ENCODE measurements at regions not wholly inside any gene's neighbourhood (a gene's known extent, or its start where the extent isn't known, plus 50 kb on each side); places are given as distances from the start of the nearest gene placed in this dataset.

- ATAC-seq (ENCODE audit: poor library complexity) (no peak), DNase-seq (no peak)
- H3K9me3 ChIP-seq (ENCODE audit: control insufficient read depth in 1 of 2, insufficient read depth in 1 of 2, low read length in 2 of 2) = no peaks in the 10 kb centered on the region
- POLR2A ChIA-PET = no interaction called here
- H3K4me1 Mint-ChIP-seq (ENCODE audit: low read depth) = no peaks in the 10 kb centered on the region
- H3K4me3 Mint-ChIP-seq = no peak overlapping the region
- H3K4me1 ChIP-seq (ENCODE audit: insufficient read depth, low read length) = no peaks in the 10 kb centered on the region
- H3K36me3 Mint-ChIP-seq (ENCODE audit: low read depth) = no peaks in the 10 kb centered on the region
- no peak overlapping the region for H3K27ac Mint-ChIP-seq
- CTCF ChIA-PET = no interaction called here
- peaks cover 14% of the 10 kb centered on the region for H3K27me3 Mint-ChIP-seq
- no peaks in the 10 kb centered on the region for H3K9me3 Mint-ChIP-seq
- no peaks in the 10 kb centered on the region for H3K27me3 ChIP-seq (ENCODE audit: control insufficient read depth in 1 of 2, insufficient read depth in 2 of 2, low read length in 2 of 2)
- no peak overlapping the region for H3K4me3 ChIP-seq (ENCODE audit: low read length)
- no peaks in the 10 kb centered on the region for H3K36me3 ChIP-seq (ENCODE audit: insufficient read depth, low read length)
- intact Hi-C loops (cut with DNase I, micrococcal nuclease) = no loop called here
- no peak for TF ChIP-seq CTCF (IDR thresholded peaks at IDR 0.05)
- no peak overlapping the region for H3K27ac ChIP-seq (ENCODE audit: low read depth in 1 of 2, low read length in 2 of 2)
Measured at GRCh38 chr12:131577766-131578165, 133.1 kb upstream of the SFSWAP start.

- no peaks in the 10 kb centered on the region for H3K4me1 ChIP-seq (ENCODE audit: insufficient read depth, low read length)
Measured at GRCh38 chr12:131578828-131579470, 131.9 kb upstream of the SFSWAP start.

GRCh38 chr12:131583090-131583712, 127.7 kb upstream of the SFSWAP start:
- ChIA-PET POLR2A (no interaction called here), CTCF (no interaction called here)
- no peak for DNase-seq
- no peak for ATAC-seq (ENCODE audit: poor library complexity)
- peaks cover 15% of the 10 kb centered on the region for H3K27me3 Mint-ChIP-seq
- intact Hi-C loops (cut with DNase I, micrococcal nuclease) = no loop called here
- no peaks in the 10 kb centered on the region for H3K36me3 Mint-ChIP-seq (ENCODE audit: low read depth)
- Histone ChIP-seq H3K36me3 (ENCODE audit: insufficient read depth, low read length) (no peaks in the 10 kb centered on the region), H3K27ac (ENCODE audit: low read depth in 1 of 2, low read length in 2 of 2) (no peak overlapping the region), H3K9me3 (ENCODE audit: control insufficient read depth in 1 of 2, insufficient read depth in 1 of 2, low read length in 2 of 2) (peaks cover 0 to 24% of the 10 kb centered on the region in 2 experiments), H3K4me1 (ENCODE audit: insufficient read depth, low read length) (no peaks in the 10 kb centered on the region), H3K27me3 (ENCODE audit: control insufficient read depth in 1 of 2, insufficient read depth in 2 of 2, low read length in 2 of 2) (peaks cover 0 to 2% of the 10 kb centered on the region in 2 experiments), H3K4me3 (ENCODE audit: low read length) (no peak overlapping the region)
- no peak overlapping the region for H3K4me3 Mint-ChIP-seq
- no peaks in the 10 kb centered on the region for H3K9me3 Mint-ChIP-seq
- H3K4me1 Mint-ChIP-seq (ENCODE audit: low read depth) = no peaks in the 10 kb centered on the region
- H3K27ac Mint-ChIP-seq = no peak overlapping the region
- TF ChIP-seq CTCF (IDR thresholded peaks at IDR 0.05) = no peak

More at GRCh38 chr12:131578828-131579470, 131.9 kb upstream of the SFSWAP start:
- H3K27ac Mint-ChIP-seq = no peak overlapping the region
- no peak overlapping the region for H3K27ac ChIP-seq (ENCODE audit: low read depth in 1 of 2, low read length in 2 of 2)
- H3K36me3 Mint-ChIP-seq (ENCODE audit: low read depth) = no peaks in the 10 kb centered on the region
- TF ChIP-seq CTCF (IDR thresholded peaks at IDR 0.05) = no peak
- no peak for DNase-seq
- POLR2A ChIA-PET = no interaction called here
- H3K9me3 Mint-ChIP-seq = no peaks in the 10 kb centered on the region
- H3K27me3 ChIP-seq (ENCODE audit: control insufficient read depth in 1 of 2, insufficient read depth in 2 of 2, low read length in 2 of 2) = no peaks in the 10 kb centered on the region
- intact Hi-C loops (cut with DNase I, micrococcal nuclease) = no loop called here
- no peaks in the 10 kb centered on the region for H3K4me1 Mint-ChIP-seq (ENCODE audit: low read depth)
- no peak overlapping the region for H3K4me3 Mint-ChIP-seq
- no peak for ATAC-seq (ENCODE audit: poor library complexity)
- CTCF ChIA-PET = no interaction called here
- H3K9me3 ChIP-seq (ENCODE audit: control insufficient read depth in 1 of 2, insufficient read depth in 1 of 2, low read length in 2 of 2) = no peaks in the 10 kb centered on the region
- H3K27me3 Mint-ChIP-seq = peaks cover 23% of the 10 kb centered on the region
- no peaks in the 10 kb centered on the region for H3K36me3 ChIP-seq (ENCODE audit: insufficient read depth, low read length)
- no peak overlapping the region for H3K4me3 ChIP-seq (ENCODE audit: low read length)
